Activated CD4-positive, alpha-beta T cell treated with anti-CD3 and anti-CD28 coated beads for 48 hours (primary cell): ENCODE measurements at regions not wholly inside any gene's neighbourhood (a gene's known extent, or its start where the extent isn't known, plus 50 kb on each side); places are given as distances from the start of the nearest gene placed in this dataset.

Source experiments
- DNase-seq: peaks from one replicate; pipeline ENCODE4 v3.0.0-alpha.2; 2020

GRCh38 chr10:71159892-71160291, 52.5 kb upstream of the UNC5B start:
- no peak for DNase-seq

DNA sequence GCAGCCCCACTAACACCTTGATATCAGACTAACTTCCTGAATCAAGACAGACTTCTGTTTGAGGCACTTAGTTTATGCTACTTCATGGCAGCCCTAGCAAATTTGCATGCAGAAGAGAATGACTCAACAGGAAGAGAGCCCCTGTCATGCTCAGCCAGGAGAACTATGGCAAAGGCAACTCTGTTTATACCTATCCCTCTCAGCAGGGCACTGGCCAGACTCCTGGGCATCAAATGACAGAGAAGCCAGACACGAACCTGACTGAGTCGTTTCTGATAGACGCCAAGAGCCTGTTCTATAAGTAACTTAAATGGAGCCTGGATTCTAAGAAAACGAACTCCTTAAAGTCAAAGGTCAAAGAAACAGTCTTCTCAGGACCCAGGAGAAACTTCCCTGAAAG, 50.9 kb upstream of the UNC5B start:
- DNase-seq = no peak
